CD4-positive, alpha-beta T cell treated with Interleukin-15 for 1 hour (primary cell): ENCODE measurements at regions not wholly inside any gene's neighbourhood (a gene's known extent, or its start where the extent isn't known, plus 50 kb on each side); places are given as distances from the start of the nearest gene placed in this dataset.
A peak's percentile ranks its signal among the peaks of the same experiment; 100 is the strongest.

Experiments
- DNase-seq: peaks from one replicate; pipeline ENCODE4 v3.0.0-alpha.2; 2020

DNA sequence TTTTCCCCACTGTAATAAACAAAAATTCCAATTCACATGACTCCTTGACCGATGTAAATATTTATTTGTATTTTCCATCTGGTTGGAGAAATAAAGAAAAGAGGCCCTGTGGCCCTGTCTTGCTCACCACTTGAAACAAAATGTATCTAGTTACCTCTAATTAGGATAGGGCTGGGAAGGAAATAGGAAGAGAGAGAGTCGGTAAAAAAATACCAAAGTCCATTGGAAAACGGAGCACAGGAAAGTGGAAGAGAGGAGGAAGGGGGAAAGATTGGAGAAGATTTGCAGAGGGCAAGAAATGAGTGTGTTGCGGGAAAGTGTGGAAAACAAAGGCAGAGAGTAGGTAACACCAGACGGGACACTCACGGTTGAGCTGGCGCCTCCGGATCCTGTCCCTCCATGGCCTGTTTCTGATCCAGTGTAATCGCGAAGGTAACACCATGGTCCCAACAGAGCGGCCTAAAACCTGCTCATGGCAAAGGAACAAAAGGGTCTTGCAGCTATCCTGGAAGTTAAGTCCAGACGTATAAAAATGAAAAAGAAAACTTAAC lies 105.8 kb upstream of the RIPOR2 start:
- no peak for DNase-seq

GRCh38 chr6:25042036-25042521 lies 106.3 kb upstream of the RIPOR2 start:
- peak; percentile 59 for DNase-seq

- DNase-seq: peak; percentile 49
These were observed 106.8 kb upstream of the RIPOR2 start for GRCh38 chr6:25042536-25042935.

- no peak for DNase-seq
These were observed 107.4 kb upstream of the RIPOR2 start for GRCh38 chr6:25042984-25043725.

DNA sequence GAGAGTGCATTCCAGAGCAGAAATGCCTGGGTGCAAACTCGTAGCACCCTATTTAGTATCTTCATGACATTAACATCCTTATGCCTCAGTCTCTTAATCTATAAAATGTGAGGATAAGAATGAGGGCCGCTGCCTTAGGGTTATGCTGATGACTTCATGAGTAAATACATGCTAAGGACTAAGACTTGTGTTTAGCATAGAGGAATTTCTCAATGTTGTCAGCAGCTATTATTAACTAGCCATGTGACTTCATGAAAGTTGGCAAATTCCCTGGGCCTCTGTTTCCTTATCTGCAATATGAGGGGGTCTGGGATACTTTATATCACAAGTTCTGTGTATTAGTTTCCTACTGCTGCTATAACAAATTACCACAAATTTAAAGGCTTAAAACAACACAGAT lies 108.1 kb upstream of the RIPOR2 start:
- DNase-seq: no peak

DNA sequence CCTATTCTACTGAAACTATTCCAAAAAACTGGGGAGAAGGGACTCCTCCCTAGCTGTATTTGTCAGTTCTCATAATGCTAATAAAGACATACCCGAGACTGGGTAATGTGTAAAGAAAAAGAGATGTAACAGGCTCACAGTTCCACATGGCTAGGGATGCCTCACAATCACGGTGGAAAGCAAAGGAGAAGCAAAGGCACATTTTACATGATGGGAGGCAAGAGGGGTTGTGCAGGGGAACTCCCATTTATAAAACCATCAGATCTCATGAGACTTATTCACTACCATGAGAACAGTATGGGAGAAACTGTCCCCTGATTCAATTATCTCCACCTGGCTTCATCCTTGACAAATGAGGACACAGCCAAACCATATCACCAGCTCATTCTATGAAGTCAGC lies 111.2 kb upstream of the RIPOR2 start:
- DNase-seq: no peak

DNA sequence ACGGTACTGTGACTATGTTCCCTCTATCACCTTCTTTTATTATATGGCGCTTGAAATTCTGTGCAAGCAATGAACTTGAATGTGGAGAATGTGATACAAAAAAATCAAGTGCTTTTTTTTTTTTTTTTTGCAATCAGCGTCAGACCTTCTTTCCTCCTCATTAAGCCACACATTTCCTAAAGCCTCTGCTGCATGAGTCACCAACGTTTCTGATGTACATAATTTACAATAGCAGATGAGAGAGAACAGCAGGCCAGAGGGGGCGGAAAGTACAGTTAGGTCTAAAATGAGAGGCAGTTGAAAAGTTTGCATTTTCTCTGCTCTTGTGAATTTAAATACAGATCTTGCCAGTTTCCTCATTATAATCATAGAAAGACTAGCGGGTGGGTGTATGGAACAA lies 114.6 kb upstream of the RIPOR2 start:
- peak; percentile 63 for DNase-seq

DNA sequence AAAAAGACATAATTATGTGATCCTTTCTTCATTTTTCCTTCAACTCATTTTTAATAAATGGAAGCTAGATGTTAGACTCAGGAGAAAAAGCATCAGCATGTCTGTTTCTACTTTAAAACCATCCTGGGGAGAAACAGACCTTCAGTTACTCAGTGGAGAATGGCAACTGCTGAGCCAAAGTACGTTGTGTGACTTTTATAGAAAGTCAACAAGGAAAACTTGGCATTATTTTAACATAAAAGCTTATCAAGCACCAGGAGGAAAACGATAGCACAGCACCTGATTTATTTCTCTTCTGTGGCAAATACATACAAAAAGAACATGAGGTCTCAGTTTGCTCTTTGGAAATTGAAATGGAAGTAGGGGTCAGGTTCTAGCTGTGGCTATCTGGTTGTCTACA lies 115.3 kb upstream of the RIPOR2 start:
- DNase-seq: no peak

- DNase-seq: no peak
These were observed 116.4 kb upstream of the RIPOR2 start for GRCh38 chr6:25052181-25052580.

DNA sequence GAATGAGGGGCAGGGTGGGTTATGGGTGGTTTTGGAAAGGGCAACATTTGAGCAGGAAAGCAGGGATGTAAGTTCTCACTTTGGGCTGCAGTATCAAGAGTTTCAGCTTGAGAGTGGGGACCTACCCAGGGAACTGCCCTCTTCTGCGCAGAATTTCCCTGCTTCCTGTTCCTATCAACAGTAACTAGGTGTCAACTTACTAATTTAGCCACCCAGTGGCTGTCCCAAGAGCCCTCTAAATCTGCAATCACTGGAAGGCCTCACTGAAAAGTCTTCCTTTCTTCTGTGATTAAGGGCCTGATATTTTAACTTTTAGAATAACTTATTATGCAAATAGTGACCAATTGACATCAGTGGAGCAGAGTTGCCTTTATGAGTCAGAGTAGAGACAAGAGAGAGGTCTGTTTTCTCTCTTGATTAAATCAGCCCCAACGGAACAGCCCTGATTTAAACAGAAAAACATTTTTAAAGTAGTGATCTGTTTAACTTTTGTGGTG lies 118.2 kb upstream of the RIPOR2 start:
- DNase-seq: peak; percentile 39

- DNase-seq: no peak
These were observed 118.7 kb upstream of the RIPOR2 start for GRCh38 chr6:25054469-25054868.

- peak; percentile 85 for DNase-seq
These were observed 120.4 kb upstream of the RIPOR2 start for GRCh38 chr6:25056130-25056529.

DNA sequence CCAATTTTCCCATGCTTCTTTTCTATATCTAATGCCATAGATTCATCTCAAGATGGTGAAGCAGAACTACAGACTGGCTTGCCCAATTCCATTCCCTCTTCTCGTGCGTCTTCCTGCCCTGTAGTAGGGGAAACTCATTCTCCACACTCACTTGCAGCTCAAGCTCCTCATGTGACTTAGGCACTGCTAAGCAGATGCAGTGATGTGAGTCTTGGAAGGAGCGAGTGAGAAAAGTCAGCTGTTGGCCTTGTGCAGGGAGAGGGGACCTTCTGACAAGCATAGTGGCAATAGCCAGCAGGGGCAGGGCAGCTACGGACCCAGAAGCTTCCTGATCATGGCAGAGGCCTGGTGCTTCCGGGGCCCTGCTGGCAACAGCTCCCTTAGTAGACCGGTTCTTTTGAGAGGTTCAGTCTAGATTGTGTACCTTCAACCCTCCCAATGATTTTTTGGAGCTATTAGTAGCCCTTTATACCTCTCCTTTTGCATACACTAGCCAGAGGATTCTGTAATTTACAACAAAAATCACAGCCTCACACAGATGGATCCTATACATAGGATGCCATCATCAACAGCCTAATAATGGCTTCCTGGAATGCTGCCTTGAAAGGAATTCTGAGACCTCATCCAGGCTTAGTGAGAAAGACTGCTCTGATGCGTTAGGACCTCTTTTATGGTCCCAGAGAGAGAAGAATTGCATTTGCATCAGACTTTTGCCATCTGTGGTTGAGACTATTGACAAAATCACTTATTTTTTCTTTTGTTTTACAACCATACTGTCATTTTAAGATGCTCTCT lies 121.5 kb upstream of the RIPOR2 start:
- no peak for DNase-seq

GRCh38 chr6:25058441-25058840 lies 122.7 kb upstream of the RIPOR2 start:
- DNase-seq: no peak

- no peak for DNase-seq
These were observed 123.2 kb upstream of the RIPOR2 start for GRCh38 chr6:25058941-25059340.

GRCh38 chr6:25060522-25060921 lies 124.8 kb upstream of the RIPOR2 start:
- no peak for DNase-seq

GRCh38 chr6:25061289-25061936 lies 125.7 kb upstream of the RIPOR2 start:
- DNase-seq: no peak

DNA sequence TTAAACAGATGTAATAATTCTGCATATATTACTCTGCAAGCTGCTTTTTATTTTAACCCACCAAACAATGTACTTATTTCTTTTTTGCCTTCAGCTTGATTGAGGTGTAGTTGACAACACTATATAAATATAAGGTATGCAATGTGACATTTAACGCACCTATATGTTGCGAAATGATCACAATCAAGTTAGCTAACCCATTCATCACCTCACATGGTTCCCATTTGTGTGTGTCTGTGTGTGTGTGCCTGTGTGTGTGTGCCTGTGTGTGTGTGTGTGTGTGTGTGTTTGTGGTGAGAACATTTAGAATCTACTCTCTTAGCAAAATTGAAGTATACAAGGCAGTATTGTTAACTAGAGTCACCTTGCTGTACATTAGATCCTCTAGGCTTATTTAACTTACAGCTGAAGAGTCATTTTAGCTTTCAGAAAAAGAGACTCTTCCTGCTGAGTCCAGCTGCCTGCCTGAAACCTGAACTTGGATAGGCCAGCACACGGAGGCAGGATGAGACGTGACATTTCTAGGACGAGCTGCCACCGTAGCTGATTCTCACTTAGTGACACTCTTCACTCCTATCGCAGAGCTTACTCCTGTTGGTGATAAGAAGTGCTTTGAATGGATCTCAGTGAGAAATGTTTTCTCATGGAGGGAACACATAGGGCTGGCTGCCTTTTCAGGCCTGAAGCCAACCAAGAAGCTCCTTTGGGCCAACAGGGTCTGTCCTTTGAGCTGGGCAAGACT lies 126.5 kb upstream of the RIPOR2 start:
- DNase-seq: no peak

DNA sequence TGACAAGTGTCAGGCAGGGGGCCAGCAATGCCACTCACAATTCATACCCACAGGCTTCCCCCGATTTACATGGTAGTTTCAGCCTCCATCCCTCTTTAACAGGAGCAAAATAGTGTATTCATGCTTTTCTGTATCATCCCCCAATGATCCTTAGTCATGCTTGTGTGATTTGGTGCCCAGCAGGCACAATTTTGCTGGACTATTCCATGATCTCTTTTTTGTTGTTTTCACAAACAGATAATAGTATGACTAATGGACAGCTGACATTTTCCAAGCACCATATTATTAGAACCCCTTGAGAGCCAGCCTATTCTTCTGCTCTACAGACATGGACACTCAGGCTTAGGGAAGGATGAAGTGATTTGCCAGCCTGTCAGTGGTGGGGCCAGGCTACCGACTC lies 128.2 kb upstream of the RIPOR2 start:
- DNase-seq: no peak

DNA sequence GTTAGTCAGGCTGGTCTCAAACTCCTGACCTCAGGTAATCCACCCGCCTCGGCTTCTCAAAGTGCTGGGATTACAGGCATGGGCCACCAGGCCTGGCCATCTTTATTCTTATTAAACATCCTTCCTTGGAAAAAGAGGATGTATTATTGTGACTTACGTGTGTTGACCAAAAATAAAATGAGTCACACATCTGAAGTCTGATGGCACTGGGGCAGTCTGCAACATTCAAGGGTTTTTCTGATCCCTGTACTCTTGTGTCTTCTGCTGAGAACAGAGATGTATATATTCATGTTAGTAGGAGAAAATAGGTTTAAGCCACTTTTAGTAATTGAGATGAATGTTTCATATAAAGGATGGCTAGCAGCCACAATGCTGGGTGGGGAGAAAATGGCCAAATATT lies 129.9 kb upstream of the RIPOR2 start:
- no peak for DNase-seq

GRCh38 chr6:25066593-25066992 lies 130.8 kb upstream of the RIPOR2 start:
- no peak for DNase-seq

- no peak for DNase-seq
These were observed 133.1 kb upstream of the RIPOR2 start for GRCh38 chr6:25068866-25069265.
